Activated CD4-positive, alpha-beta T cell treated with anti-CD3 and anti-CD28 coated beads for 1 hour (primary cell): ENCODE measurements at regions not wholly inside any gene's neighbourhood (a gene's known extent, or its start where the extent isn't known, plus 50 kb on each side); places are given as distances from the start of the nearest gene placed in this dataset.

Experiments used
- DNase-seq: peaks from one replicate; pipeline ENCODE4 v3.0.0-alpha.2; 2020

DNA sequence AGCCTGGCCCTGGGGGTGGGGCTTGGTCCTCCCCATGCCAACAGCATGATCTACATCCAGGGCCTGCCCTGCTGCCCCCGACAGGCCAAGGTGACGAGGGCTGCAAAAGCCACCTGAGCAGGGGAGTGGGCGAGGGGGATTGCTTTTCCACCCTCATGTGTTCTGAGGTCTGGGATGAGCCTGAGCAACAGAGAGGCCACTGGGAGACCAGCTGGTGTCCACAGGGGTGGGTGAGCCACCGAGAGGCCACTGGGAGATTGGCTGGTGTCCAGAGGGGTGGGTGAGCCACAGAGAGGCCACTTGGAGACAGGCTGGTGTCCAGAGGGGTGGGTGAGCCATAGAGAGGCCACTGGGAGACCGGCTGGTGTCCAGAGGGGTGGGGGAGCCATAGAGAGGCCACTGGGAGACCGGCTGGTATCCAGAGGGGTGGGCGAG, 147.4 kb upstream of the GPC1 start:
- no peak for DNase-seq

GRCh38 chr2:240289701-240290431, 145.6 kb upstream of the GPC1 start:
- DNase-seq, result no peak

GRCh38 chr2:240290432-240291336, 144.8 kb upstream of the GPC1 start:
- no peak for DNase-seq

GRCh38 chr2:240291337-240292034, 144.0 kb upstream of the GPC1 start:
- no peak for DNase-seq

GRCh38 chr2:240292035-240292574, 143.4 kb upstream of the GPC1 start:
- DNase-seq, result no peak

- DNase-seq, result no peak
Measured at GRCh38 chr2:240292619-240293525, 142.6 kb upstream of the GPC1 start.

DNA sequence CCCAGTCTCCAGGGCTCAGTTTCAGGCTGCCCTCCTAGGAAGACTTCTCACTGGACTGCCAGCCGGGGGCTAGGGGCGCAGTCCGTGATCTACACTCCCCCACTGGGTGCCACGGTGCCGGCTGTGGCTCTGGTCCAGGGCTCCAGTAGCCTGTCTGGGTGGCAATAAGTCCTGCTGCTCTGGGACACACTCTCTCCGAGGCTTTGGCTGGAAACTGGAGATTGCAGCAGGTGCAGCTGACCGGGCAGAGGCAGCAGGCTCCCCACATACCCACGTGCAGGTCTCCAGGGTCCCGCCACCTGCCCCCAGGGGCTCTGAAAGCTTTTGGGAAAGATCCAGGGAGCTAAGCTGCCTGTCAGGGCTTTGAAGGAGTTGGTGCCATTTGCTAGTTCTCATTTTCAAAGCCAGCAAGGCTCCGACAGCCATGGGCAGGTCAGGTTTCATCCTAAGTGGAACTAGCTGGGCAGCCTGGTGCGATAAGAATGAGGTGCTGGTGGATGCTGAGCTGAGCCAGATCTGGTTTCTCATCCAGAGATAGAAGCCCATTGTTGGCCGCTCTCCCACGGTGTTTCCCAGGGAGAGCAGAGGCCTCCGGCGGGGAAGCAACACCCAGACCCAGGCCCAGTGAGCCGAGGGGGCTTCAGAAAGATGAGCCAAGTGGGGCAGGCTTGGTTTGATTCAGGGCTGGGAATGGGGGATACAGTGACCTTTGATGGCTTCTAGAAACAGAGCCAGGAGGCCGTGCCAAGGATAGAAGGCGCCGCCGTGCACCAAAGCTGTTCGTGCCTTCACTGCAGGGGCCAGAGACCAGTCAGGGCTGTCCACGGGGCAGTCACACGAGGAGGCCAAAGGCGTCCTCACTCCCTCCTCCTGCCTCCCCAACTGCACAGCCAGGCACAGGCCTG, 141.7 kb upstream of the GPC1 start:
- DNase-seq, result no peak

DNA sequence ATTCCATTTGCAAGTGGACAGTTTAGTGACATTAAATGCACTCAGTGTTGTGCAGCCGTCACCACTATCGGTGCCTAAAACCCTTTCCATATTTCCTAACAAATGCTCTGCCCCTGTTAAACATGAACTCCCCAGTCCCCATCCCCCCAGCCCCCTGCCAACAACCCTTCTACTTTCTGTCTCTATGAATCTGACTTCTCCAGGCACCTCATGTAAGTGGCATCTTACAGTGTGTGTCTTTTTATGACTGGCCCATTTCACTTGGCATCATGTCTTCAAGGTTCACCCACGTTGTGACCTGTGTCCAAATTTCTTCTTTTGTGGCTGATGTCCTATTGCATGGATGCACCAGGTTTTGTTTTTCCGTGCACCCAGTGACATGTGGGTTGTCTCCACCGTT, 140.9 kb upstream of the GPC1 start:
- no peak for DNase-seq

GRCh38 chr2:240295256-240296103, 140.0 kb upstream of the GPC1 start:
- no peak for DNase-seq

- DNase-seq, result no peak
Measured at GRCh38 chr2:240296104-240296406, 139.4 kb upstream of the GPC1 start.

- DNase-seq, result no peak
Measured at GRCh38 chr2:240296476-240297255, 138.8 kb upstream of the GPC1 start.

GRCh38 chr2:240297256-240298116, 138.0 kb upstream of the GPC1 start:
- no peak for DNase-seq

GRCh38 chr2:240298117-240298790, 137.2 kb upstream of the GPC1 start:
- no peak for DNase-seq

GRCh38 chr2:240298803-240299709, 136.4 kb upstream of the GPC1 start:
- DNase-seq, result no peak

DNA sequence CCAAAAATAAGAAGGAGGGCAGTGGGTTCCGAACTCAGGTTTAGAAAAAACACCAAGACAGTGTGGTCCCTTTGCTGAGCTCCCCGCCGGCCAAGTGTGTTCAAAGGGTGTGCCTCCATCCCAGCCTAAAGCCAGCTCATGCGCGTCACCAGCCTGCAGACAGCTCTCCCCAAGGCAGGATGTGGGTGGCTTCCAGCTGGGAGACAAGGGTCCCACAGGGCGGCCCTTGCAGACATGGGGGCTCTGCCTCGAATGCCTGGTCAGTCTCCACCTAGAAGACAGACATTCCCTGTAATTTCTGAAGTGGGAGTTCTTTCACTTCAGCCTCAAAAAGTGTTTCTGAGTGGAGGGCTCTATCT, 135.8 kb upstream of the GPC1 start:
- no peak for DNase-seq

- no peak for DNase-seq
Measured at GRCh38 chr2:240300261-240300821, 135.1 kb upstream of the GPC1 start.
